GM23248 (cell line): ENCODE measurements at regions not wholly inside any gene's neighbourhood (a gene's known extent, or its start where the extent isn't known, plus 50 kb on each side); places are given as distances from the start of the nearest gene placed in this dataset.

Source experiments
- EZH2 ChIP-seq: fragments of 200-600 bp; sonication (generic); IDR thresholded peaks from 2 replicates; pipeline ENCODE4 v1.6.1; 2018; ENCODE audit warnings: antibody characterized with exemption, mild to moderate bottlenecking; ENCODE audit not compliant: insufficient read depth, poor library complexity, severe bottlenecking
- EZH2phosphoT487 ChIP-seq: fragments of 200-600 bp; sonication (generic); IDR thresholded peaks from 2 replicates; pipeline ENCODE4 v1.6.1; 2018; ENCODE audit warnings: antibody characterized with exemption, moderate library complexity, mild to moderate bottlenecking, low read depth; ENCODE audit not compliant: insufficient read depth

DNA sequence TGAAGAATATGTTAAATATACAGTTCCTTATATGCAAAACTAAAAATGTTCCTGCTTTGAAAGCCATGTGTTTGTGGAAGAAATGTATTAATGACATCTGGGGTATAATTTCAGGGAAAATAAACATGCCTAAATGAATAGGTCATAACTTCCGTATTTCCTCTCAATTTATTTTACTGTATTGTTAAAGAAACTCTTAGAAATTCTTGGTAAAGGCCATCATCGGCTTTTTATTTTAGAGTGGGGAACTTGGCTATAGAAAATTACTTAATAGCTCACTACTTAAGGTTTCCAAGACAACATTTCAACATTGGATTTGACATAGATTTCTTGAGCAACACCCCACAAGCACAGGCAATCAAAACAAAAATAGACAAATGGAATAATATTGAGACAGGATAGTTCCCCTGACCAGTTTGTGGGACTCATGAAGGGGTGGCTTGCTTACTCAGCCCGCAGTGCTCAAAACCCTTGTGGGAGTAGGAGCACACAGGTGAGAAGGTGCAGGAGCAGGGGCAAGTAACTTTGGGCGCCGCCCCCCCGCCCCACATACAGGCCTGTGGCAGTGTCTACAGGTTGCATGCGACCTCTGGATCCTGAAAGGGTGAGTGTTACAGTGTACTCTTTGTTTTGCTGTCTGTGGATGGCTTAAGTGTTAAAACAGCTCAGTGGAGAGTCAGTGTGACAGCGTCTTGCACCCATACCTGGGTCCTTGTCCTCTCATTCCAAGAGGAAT, 891.4 kb upstream of the C9orf72 start:
- TF ChIP-seq EZH2 (no peak), EZH2phosphoT487 (no peak)
